ENCODE measurements at regions not wholly inside any gene's neighbourhood (a gene's known extent, or its start where the extent isn't known, plus 50 kb on each side); places are given as distances from the start of the nearest gene placed in this dataset.

GRCh38 chr1:182193908-182194550 is 132.5 kb upstream of the ZNF648 start:
- DNase-seq (ENCODE audit: low spot score), result peak; percentile 81

DNA sequence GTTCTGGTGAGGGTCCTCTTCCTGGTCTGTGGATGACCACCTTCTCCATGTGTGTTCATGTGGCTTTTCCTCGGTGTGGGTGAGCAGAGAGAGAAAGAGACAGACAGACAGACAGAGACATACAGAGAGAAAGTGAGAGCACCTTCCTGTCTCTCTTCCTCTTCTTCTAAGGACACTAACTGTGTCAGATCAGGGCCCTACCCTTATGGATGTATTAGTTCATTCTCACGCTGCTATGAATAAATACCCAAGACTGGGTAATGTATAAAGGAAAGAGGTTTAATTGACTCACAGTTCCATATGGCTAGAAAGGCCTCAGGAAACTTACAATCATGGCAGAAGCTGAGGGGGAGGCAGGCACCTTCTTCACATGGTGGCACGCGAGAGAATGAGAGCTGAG is 131.5 kb upstream of the ZNF648 start:
- no peak for DNase-seq (ENCODE audit: low spot score)

DNA sequence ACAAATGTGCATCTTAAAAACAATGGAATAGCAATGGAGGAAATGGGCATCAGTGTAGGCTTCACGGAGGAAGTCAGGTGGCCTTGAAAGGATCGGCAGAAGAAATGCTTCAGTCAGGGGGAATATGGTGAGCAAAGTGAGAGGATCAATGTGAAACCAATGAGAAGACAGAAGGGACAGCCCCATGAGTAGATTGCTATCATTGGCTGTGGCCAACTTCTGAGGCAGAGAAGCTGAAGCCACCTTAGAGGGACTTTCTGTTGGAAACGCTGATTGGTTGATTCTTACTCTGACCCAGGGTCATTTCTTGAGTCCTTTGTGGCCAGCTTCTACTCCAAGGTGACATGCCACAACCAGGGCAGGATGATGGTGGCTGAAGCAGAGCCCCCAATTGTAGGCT is 130.7 kb upstream of the ZNF648 start:
- DNase-seq (ENCODE audit: low spot score), result no peak

GRCh38 chr1:182191381-182192115 is 130.0 kb upstream of the ZNF648 start:
- DNase-seq (ENCODE audit: low spot score), result no peak

DNA sequence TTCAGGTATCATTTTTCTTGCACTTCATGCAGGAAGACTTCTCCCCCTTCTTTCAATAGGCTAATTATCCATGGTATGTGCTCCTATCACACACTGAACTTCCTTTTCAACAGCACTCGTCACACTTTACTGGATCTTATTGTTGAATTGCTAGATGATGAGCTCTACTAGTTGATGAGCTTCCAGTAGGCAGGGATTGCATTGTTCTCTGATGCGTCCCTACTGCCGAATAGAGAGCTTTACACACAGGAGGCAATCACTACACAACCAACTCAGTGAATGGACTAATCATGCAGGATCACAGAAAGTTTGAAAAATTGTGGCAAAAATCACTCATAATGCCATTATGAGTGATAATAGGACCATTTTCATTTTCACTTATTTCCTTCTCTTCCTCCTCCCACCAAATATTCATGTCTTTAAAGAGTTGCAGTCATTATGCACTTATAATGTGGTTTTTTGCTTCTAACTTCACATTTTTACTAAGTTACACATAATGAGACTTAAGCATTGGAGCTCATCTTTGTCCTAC is 128.1 kb upstream of the ZNF648 start:
- peak; percentile 39 for DNase-seq (ENCODE audit: low spot score)

DNA sequence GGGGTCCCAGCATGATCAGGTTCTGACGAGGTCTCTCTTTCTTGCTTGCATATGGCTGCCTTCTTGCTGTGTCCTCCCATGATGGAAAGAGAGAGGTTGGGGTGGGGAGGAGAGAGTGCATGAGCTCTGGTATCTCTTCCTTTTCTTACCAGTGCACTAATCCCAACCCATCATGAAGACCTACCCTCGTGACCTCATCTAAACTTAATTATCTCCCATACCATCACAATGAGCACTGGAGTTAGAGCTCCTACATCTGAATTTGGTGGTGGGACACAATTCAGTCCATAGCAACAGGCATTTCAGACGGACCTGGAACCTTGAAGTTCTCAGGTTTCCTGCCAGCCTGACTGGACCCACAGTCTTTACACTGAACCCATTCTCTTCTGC is 125.2 kb upstream of the ZNF648 start:
- no peak for DNase-seq (ENCODE audit: low spot score)

DNA sequence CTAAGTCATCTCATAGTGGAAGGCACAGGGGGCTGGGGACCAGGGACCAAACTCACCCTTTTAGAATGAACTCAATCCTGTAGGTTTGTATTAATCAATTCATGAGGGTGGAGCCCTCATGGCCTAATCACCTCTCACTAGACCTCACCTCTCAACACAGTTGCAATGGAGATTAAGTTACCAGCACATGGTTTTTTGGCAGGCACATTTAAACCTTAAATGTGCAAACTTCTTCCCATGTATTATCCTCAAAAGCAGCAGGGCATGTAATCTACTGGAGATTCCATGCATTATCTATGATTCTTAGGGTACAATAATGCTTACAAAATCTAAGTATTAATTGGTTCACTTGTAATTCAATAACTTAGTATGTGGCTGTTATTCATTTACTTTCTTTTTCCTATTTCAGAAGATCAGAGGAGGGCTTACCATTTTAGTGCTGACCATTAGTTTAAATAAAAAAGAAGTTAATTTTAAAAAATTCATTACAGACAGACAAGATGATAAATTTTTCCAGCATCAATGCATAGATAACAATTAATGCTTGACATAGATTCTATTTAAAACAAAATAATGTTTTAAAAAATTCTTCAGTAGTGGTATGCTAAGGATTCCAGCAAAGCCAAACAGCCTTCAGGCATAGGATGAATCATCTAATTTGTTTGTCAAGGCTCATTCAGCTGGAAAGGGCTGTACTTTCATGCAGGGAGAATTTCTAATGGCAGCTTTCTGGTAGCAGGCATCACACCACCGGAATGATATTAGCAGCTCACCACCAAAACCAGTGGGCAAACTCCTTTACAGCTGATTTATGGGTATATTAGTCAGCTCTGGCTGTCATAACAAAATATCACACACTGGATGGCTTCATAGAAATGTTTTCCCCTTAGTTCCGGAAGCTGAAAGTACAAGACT is 124.6 kb upstream of the ZNF648 start:
- peak; percentile 84 for DNase-seq (ENCODE audit: low spot score)

GRCh38 chr1:182185136-182185535 is 123.6 kb upstream of the ZNF648 start:
- DNase-seq (ENCODE audit: low spot score), result no peak

- DNase-seq (ENCODE audit: low spot score), result no peak
Measured at GRCh38 chr1:182183606-182184005, 122.1 kb upstream of the ZNF648 start.

DNA sequence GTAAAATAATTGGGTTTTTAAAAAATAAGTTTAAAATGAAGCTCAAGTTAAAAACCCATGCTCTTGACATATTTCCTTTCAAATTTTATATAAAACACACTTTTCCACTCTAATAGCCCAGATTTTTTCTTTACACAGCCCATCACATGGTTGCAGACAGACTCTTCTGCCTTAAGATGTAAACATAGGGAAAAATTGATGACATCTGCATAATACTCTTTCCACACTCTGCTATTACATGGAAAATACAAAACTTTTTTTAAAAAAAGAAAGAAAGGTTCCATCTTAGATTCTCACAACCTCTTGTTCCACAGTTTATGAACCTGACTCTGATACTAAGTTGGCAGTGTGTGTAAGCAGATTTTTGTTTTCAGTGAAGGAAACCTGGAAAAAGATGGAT is 120.8 kb upstream of the ZNF648 start:
- no peak for DNase-seq (ENCODE audit: low spot score)

DNA sequence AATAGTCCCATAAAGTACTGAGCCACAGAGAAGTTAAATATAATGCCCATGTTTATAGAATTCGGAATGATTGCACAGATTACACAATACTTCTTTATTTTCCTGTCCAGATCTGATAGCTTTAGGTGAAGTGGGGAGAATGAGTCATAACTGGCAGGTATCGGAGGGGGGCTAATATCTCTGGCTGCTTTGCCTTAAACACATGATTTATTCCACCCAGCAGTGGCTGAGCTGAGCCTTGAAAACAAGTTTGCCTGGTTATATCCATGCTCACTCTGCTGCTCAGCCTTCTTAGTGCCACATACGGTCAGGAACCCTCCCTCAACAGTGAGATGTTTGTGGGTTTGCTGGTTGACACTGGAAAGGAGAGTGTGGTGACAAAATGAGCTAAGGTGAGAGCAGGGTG is 119.7 kb upstream of the ZNF648 start:
- DNase-seq (ENCODE audit: low spot score), result no peak

- no peak for DNase-seq (ENCODE audit: low spot score)
Measured at GRCh38 chr1:182175361-182175931, 113.9 kb upstream of the ZNF648 start.

DNA sequence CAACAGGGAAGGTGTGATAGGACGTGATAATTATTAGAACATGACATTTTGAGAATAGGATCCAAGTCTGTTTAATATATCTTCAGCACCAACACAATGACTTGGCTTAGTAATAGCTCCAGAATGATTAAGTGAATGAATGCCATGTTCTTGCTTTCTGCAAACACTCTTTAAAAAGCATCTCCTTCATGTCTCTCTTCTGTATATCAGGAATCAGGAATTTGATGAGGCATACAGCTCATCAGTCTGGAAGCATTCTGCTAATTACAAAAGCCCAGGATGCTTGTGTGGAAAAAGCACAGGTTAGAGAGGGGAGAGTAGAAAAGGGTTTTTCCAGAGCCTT is 113.0 kb upstream of the ZNF648 start:
- no peak for DNase-seq (ENCODE audit: low spot score)

- DNase-seq (ENCODE audit: low spot score), result no peak
Measured at GRCh38 chr1:182173808-182174512, 112.4 kb upstream of the ZNF648 start.

- no peak for DNase-seq (ENCODE audit: low spot score)
Measured at GRCh38 chr1:182172699-182173098, 111.2 kb upstream of the ZNF648 start.

DNA sequence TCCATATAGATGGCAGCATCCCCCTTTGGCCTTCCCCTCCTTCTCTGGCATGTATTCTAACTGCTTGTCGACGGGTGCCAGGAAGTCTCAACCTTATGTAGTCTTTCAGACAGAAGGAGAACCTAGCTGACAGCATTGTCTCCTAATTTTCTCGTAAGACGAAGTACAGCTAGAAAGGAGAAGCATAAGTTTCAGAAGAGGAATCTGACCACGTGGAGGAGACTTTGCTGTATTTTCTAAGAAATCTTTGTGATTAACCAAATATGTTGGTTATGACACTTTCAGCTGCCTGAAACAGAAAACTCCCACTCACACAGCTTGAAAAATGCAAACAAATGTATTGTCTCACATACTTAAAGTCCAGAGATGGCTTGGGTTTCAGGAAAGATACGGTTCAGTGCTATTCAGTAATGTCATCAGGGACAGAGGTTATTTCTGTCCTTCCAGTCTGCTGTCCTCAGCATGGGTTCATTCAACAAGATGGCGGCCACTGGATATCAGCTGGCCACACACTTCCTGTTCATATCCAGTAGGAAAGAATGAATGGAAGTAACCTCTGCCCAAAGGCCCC is 109.5 kb upstream of the ZNF648 start:
- DNase-seq (ENCODE audit: low spot score), result no peak

DNA sequence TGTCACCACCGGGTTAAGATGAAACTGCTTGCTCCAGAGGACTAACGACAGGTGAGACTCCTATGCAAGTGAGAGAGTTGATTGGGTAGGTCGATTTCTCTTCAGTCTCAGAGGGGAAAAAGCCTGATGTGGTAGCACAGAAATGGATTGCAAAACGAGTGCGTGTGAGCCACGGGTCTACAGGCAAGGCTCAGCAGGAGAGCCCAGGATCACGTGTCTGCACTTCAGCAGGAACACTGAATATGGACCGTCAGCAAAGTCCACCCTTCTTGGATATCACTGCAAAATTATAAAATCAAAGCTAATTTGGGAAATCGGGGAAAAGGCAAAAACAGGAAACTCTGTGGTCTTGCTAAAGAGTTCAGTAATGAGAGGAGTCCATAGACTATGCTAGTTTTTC is 107.7 kb upstream of the ZNF648 start:
- DNase-seq (ENCODE audit: low spot score), result no peak

DNA sequence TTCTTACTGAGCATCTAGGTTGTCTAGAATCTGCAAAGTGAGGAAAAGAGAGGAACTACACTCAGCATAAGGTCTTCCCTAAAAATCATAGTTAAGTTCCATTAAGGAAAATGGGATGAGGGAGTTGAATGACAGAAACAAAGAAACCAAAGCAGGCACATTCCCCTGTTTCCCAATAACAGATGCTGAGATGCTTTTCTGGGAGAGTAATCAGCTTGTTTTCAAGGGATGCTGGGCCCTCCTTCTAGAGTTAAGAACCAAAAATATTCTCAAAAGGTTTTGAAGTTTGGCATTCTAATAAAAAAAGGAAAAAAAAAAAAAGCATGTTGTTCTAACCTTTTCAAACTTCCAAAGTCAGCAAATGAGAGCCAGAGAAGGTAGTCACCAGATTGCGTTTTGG is 105.2 kb upstream of the ZNF648 start:
- DNase-seq (ENCODE audit: low spot score), result no peak

GRCh38 chr1:182166321-182166720 is 104.8 kb upstream of the ZNF648 start:
- no peak for DNase-seq (ENCODE audit: low spot score)

DNA sequence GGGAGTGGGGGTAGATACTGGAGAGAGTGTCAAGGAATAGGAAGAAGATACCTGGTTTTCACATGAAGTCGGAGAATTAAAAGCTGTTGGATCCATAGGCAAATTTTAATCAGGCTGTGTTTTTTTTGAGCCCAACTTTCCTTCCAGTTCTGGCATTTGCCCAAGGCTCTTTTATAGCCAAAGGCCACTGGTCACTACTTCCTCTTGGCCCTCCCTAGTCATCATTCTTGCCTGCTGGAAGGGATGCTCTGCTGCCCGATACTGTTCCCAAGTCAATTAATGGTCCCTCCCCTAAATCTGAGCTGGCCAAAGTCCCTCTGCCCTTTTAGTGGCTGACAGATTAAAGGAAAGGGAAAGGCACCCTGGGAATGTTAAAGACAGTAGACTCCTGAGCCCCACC is 102.8 kb upstream of the ZNF648 start:
- no peak for DNase-seq (ENCODE audit: low spot score)

DNA sequence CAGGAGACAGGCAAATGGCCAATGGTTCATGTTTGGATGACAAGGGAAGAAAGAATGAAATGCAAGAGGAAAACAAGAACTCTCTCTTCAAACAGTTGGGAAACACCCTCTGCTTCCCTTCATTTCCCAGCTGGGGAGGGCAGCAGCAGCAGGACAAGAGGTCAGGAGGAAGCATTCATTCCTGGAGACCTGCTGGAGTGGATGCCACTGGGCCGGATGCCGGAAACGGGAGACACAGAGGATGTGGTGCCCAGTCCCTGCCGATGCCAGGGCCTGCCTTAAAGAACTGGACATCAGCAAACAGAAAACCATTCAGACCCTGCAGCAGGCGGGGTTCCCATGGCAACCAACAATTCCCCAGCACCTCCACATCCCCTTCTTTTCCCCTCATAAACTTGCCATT is 102.3 kb upstream of the ZNF648 start:
- DNase-seq (ENCODE audit: low spot score), result peak; percentile 49
